K562 (cell line): ENCODE measurements at regions not wholly inside any gene's neighbourhood (a gene's known extent, or its start where the extent isn't known, plus 50 kb on each side); places are given as distances from the start of the nearest gene placed in this dataset.

Experiments used
- ATAC-seq: fragments of 200-7000 bp; cut with Tn5 transposase; 3 replicates; pipeline ENCODE4 v1.9.1; 2020; ENCODE audit warnings: moderate library complexity
- BruUV-seq: library from RNA; stranded (reverse); fragments of 400-500 nt; replicated peaks from 2 replicates; lab custom pipeline; 2021; lab: Mats Ljungman, UMichigan
- CTCF ChIA-PET: fragments of 300-600 bp; formaldehyde crosslinking; extraction: SDS; loops from one replicate; lab custom pipeline; 2021; ENCODE audit warnings: low intra/inter-chr PET ratio; lab: Yijun Ruan, JAX
- POLR2A ChIA-PET: fragments of 300-600, 350-650 bp; sonication (Branson Sonifier 250); formaldehyde crosslinking; extraction: SDS; loops from one replicate; lab custom pipeline; 2021; ENCODE audit warnings: antibody characterized with exemption, inconsistent platforms; lab: Yijun Ruan, JAX
- DNase-seq, 4 experiments: peaks; one replicate each; pipeline versions ENCODE4 v3.0.0 to v3.0.0-alpha.2; 2011 to 2018; ENCODE audit warnings: low spot score in 3 of 4, mixed read lengths in 3 of 4; ENCODE audit errors: extremely low read depth in 1 of 4
- FAIRE-seq: peaks from 2 replicates; lab custom pipeline; 2011; peaks lifted over from hg19 to GRCh38; lab: Jason Lieb, UNC
- H2AFZ ChIP-seq: 2 replicates; pipeline ENCODE4 v1.6.0; 2011; ENCODE audit warnings: low read depth, low read length, control low read depth, inconsistent platforms
- H3K27ac ChIP-seq: fragments of 200-600 bp; 3 replicates; pipeline ENCODE4 v1.8.0; 2011; ENCODE audit warnings: low read depth, mild to moderate bottlenecking, control low read depth, inconsistent platforms, low read length, moderate library complexity, mixed read lengths; ENCODE audit errors: extremely low read depth
- H3K27me3 ChIP-seq, 2 experiments: fragments of 300-600 bp in 1 of 2; 2 replicates in 1 of 2; 3 replicates in 1 of 2; pipeline versions ENCODE4 v1.6.0 to v1.8.0; 2011; ENCODE audit warnings: inconsistent platforms in 2 of 2, low read length in 2 of 2, mild to moderate bottlenecking in 1 of 2, mixed read lengths in 1 of 2, moderate library complexity in 1 of 2; ENCODE audit not compliant: control insufficient read depth in 2 of 2, insufficient read depth in 2 of 2
- H3K36me3 ChIP-seq: fragments of 300-600 bp; 3 replicates; pipeline ENCODE4 v1.8.0; 2011; ENCODE audit warnings: mild to moderate bottlenecking, low read length, inconsistent platforms; ENCODE audit not compliant: control insufficient read depth, insufficient read depth
- H3K4me1 ChIP-seq, 2 experiments: fragments of 200-600 bp in 1 of 2; replicated peaks in 1 of 2; 2 replicates in 1 of 2; 3 replicates in 1 of 2; pipeline versions ENCODE4 v1.5.1 to v1.8.0; 2011; ENCODE audit warnings: inconsistent platforms in 2 of 2, low read length in 2 of 2, mild to moderate bottlenecking in 1 of 2, mixed read lengths in 1 of 2, moderate library complexity in 1 of 2; ENCODE audit not compliant: control insufficient read depth in 2 of 2, insufficient read depth in 2 of 2
- H3K4me2 ChIP-seq: 2 replicates; pipeline ENCODE4 v1.6.1; 2011; ENCODE audit warnings: low read length, control low read depth, inconsistent platforms, mixed read lengths; ENCODE audit not compliant: insufficient read depth
- H3K4me3 ChIP-seq: fragments of 200-600 bp; sonication (generic), shearing (Covaris generic); 2 replicates; pipeline ENCODE4 v1.5.1; 2016; ENCODE audit warnings: control low read depth, inconsistent platforms
- H3K79me2 ChIP-seq: fragments of 200-600 bp; 3 replicates; pipeline ENCODE4 v1.8.0; 2011; ENCODE audit warnings: low read length, inconsistent platforms; ENCODE audit not compliant: control insufficient read depth, insufficient read depth
- H3K9ac ChIP-seq, 2 experiments: 2 replicates each; pipeline versions ENCODE4 v1.6.0 to v1.6.1; 2011; ENCODE audit warnings: low read depth in 2 of 2, low read length in 2 of 2, control low read depth in 1 of 2, inconsistent platforms in 1 of 2, mild to moderate bottlenecking in 1 of 2, mixed read lengths in 1 of 2; ENCODE audit not compliant: insufficient read depth in 1 of 2
- H3K9me1 ChIP-seq: one replicate; pipeline ENCODE4 v1.6.0; 2011; ENCODE audit warnings: inconsistent platforms, mild to moderate bottlenecking, low read length, moderate library complexity; ENCODE audit not compliant: control insufficient read depth, insufficient read depth
- H3K9me3 ChIP-seq: replicated peaks from 2 replicates; pipeline ENCODE4 v1.5.1; 2011; ENCODE audit warnings: low read depth, low read length, inconsistent platforms; ENCODE audit not compliant: control insufficient read depth, insufficient read depth
- H4K20me1 ChIP-seq: replicated peaks from 2 replicates; pipeline ENCODE4 v1.6.1; 2011; ENCODE audit warnings: low read length, inconsistent platforms, mixed read lengths; ENCODE audit not compliant: control insufficient read depth, insufficient read depth
- MECOM ChIP-seq: fragments of 250-450 bp; sonication (Bioruptor Pico); IDR thresholded peaks from 2 replicates; pipeline ENCODE4 v1.8.0; 2022; ENCODE audit warnings: inconsistent platforms
- NFE2L1 ChIP-seq: fragments of 450-650 bp; IDR thresholded peaks from 2 replicates; pipeline ENCODE4 v1.6.1; 2016; ENCODE audit warnings: missing genetic modification characterization, low read depth, mild to moderate bottlenecking, missing compliant biosample characterization, moderate library complexity, borderline replicate concordance
- RBFOX2 ChIP-seq: fragments of 200-400 bp; formaldehyde crosslinking; IDR thresholded peaks from 2 replicates; pipeline ENCODE4 v1.6.1; 2017; ENCODE audit warnings: low read depth, mild to moderate bottlenecking, low read length, moderate library complexity
- RBM22 ChIP-seq: fragments of 200-400 bp; formaldehyde crosslinking; IDR thresholded peaks from 2 replicates; pipeline ENCODE4 v1.6.1; 2018; ENCODE audit warnings: low read length, low read depth; ENCODE audit not compliant: poor library complexity, severe bottlenecking
- RFX7 ChIP-seq: fragments of 250-450 bp; sonication (Bioruptor Pico); IDR thresholded peaks from 2 replicates; pipeline ENCODE4 v1.5.1; 2021; ENCODE audit warnings: mild to moderate bottlenecking
- TEAD1 ChIP-seq, 2 experiments: fragments of 450-650 bp in 1 of 2; sonication (generic) in 1 of 2; formaldehyde crosslinking; IDR thresholded peaks; 2 replicates each; pipeline versions ENCODE4 v1.4.0 to v1.8.0; 2020 to 2022; ENCODE audit warnings: mild to moderate bottlenecking in 2 of 2, missing genetic modification reagents in 1 of 2
- ZNF134 ChIP-seq: fragments of 250-450 bp; sonication (Bioruptor Pico); conservative IDR thresholded peaks from 2 replicates; pipeline ENCODE4 v1.4.0; 2020
- ZNF512 ChIP-seq: IDR thresholded peaks from 2 replicates; pipeline ENCODE4 v1.6.1; 2016; ENCODE audit warnings: missing genetic modification characterization, missing compliant biosample characterization
- ZNF57 ChIP-seq: fragments of 450-650 bp; formaldehyde crosslinking; IDR thresholded peaks from 2 replicates; pipeline ENCODE4 v1.4.0; 2020; ENCODE audit warnings: mild to moderate bottlenecking, moderate library complexity
- WGBS: fragments of 100-300 bp; shearing (Covaris generic); methylation state at CpG from one replicate; pipeline ENCODE4 v1.1.6; 2016; ENCODE audit warnings: low coverage, mixed read lengths; ENCODE audit not compliant: insufficient coverage; ENCODE audit errors: missing lambda C conversion rate; 5-methylcytosine and 5-hydroxymethylcytosine counted together
- in situ Hi-C: fragments of 300-500 bp; cut with MboI; formaldehyde crosslinking; loops from 4 replicates; pipeline ENCODE4 v1.15.0; 2018; ENCODE audit warnings: inconsistent platforms, mixed read lengths
- intact Hi-C: fragments of 100-400 bp; cut with micrococcal nuclease; formaldehyde crosslinking; loops from 2 replicates; pipeline ENCODE4 v1.14.2; 2022

- Histone ChIP-seq H3K27ac (no peak overlapping the region), H3K9me3 (no peaks in the 10 kb centered on the region), H3K9me1 (no peaks in the 10 kb centered on the region), H3K4me1 (no peaks in the 10 kb centered on the region), H2AFZ (no peak overlapping the region), H3K4me2 (no peak overlapping the region), H3K9ac (no peak overlapping the region), H4K20me1 (no peaks in the 10 kb centered on the region), H3K27me3 (no peaks in the 10 kb centered on the region; a peak in 1 of 5 replicates), H3K79me2 (no peaks in the 10 kb centered on the region), H3K4me3 (no peak overlapping the region), H3K36me3 (no peaks in the 10 kb centered on the region)
- TF ChIP-seq ZNF57 (CRISPR knock-in tag) (no peak), NFE2L1 (tag) (no peak), RBFOX2 (no peak), ZNF512 (tag) (no peak), RBM22 (no peak), RFX7 (CRISPR knock-in tag) (no peak), ZNF134 (CRISPR knock-in tag) (no peak), TEAD1 (CRISPR knock-in tag; IDR thresholded peaks at IDR 0.05) (no peak), MECOM (CRISPR knock-in tag) (no peak)
- DNase-seq: no peak
- no peak for ATAC-seq
- ChIA-PET POLR2A (no interaction called here), CTCF (no interaction called here)
- in situ Hi-C loops: loop anchor here (25.0 kb wide), 1 partner anchor 552 kb away; the partner anchor contains the start of gene FUT8
- FAIRE-seq: no peak
- BruUV-seq: no TSS peak
- intact Hi-C loops: no loop called here
- WGBS: 0% methylated on average over 2 of the region's 2 CpGs
Observed at GRCh38 chr14:65964366-65964765, 521.8 kb upstream of the CCDC196 start.
